Liver (tissue), 7 donors: ENCODE measurements at regions not wholly inside any gene's neighbourhood (a gene's known extent, or its start where the extent isn't known, plus 50 kb on each side); places are given as distances from the start of the nearest gene placed in this dataset.

Experiments used
- DNase-seq: peaks from one replicate; pipeline ENCODE4 v3.0.0-alpha.2; 2017; ENCODE audit warnings: low spot score
- H3K27ac ChIP-seq, 2 donors: one replicate each; pipeline ENCODE4 v1.7.0; 2013; ENCODE audit warnings: inconsistent platforms in 2 of 2, low read length in 2 of 2, control low read depth in 1 of 2, low read depth in 1 of 2, mild to moderate bottlenecking in 1 of 2
- H3K27me3 ChIP-seq, 4 donors: one replicate each; pipeline versions ENCODE4 v1.6.1 to v1.7.0; 2013; ENCODE audit warnings: low read length in 3 of 4, inconsistent platforms in 1 of 4, mild to moderate bottlenecking in 1 of 4, moderate library complexity in 1 of 4; ENCODE audit not compliant: control insufficient read depth in 4 of 4, insufficient read depth in 4 of 4
- H3K36me3 ChIP-seq, 4 donors: one replicate each; pipeline versions ENCODE4 v1.6.1 to v1.7.0; 2013; ENCODE audit warnings: low read length in 3 of 4, mild to moderate bottlenecking in 3 of 4, low read depth in 1 of 4, moderate library complexity in 1 of 4; ENCODE audit not compliant: control insufficient read depth in 4 of 4, insufficient read depth in 3 of 4
- H3K4me1 ChIP-seq, 4 donors: one replicate each; pipeline versions ENCODE4 v1.6.1 to v1.7.0; 2013; ENCODE audit warnings: low read length in 3 of 4, mild to moderate bottlenecking in 3 of 4, moderate library complexity in 1 of 4; ENCODE audit not compliant: control insufficient read depth in 4 of 4, insufficient read depth in 4 of 4
- H3K4me3 ChIP-seq, 3 donors: one replicate each; pipeline versions ENCODE4 v1.6.1 to v1.7.0; 2013; ENCODE audit warnings: low read length in 3 of 3, control low read depth in 1 of 3, low read depth in 1 of 3, mild to moderate bottlenecking in 1 of 3
- H3K9ac ChIP-seq, 2 donors: one replicate each; pipeline ENCODE4 v1.7.0; 2013; ENCODE audit warnings: low read length in 2 of 2, mild to moderate bottlenecking in 2 of 2, moderate library complexity in 2 of 2, control low read depth in 1 of 2, low read depth in 1 of 2
- H3K9me3 ChIP-seq, 4 donors: one replicate each; pipeline versions ENCODE4 v1.6.1 to v1.7.0; 2013; ENCODE audit warnings: low read length in 3 of 4; ENCODE audit not compliant: control insufficient read depth in 4 of 4
- EGR1 ChIP-seq, 2 donors: IDR thresholded peaks; 2 replicates each; pipeline ENCODE4 v1.6.1; 2016 to 2018; ENCODE audit warnings: antibody characterized with exemption in 2 of 2, low read depth in 2 of 2
- FOXA1 ChIP-seq: IDR thresholded peaks from 2 replicates; pipeline ENCODE4 v1.6.1; 2016; ENCODE audit warnings: antibody characterized with exemption
- FOXA2 ChIP-seq: IDR thresholded peaks from 2 replicates; pipeline ENCODE4 v1.6.1; 2016; ENCODE audit warnings: antibody characterized with exemption
- GABPA ChIP-seq, 2 donors: IDR thresholded peaks in 1 of 2; conservative IDR thresholded peaks in 1 of 2; 2 replicates each; pipeline ENCODE4 v1.6.1; 2016; ENCODE audit warnings: antibody characterized with exemption in 2 of 2, mild to moderate bottlenecking in 1 of 2, moderate library complexity in 1 of 2
- HNF4A ChIP-seq, 2 donors: conservative IDR thresholded peaks; 2 replicates each; pipeline ENCODE4 v1.6.1; 2016; ENCODE audit warnings: antibody characterized with exemption in 2 of 2, mild to moderate bottlenecking in 2 of 2
- HNF4G ChIP-seq: IDR thresholded peaks from 2 replicates; pipeline ENCODE4 v1.6.1; 2016; ENCODE audit warnings: antibody characterized with exemption
- JUND ChIP-seq, 2 donors: IDR thresholded peaks; 2 replicates each; pipeline ENCODE4 v1.6.1; 2016; ENCODE audit warnings: antibody characterized with exemption in 2 of 2
- NR2F2 ChIP-seq: IDR thresholded peaks from 2 replicates; pipeline ENCODE4 v1.6.1; 2016; ENCODE audit warnings: antibody characterized with exemption
- RXRA ChIP-seq, 2 donors: IDR thresholded peaks; 2 replicates each; pipeline ENCODE4 v1.6.1; 2017 to 2018; ENCODE audit warnings: antibody characterized with exemption in 2 of 2, mild to moderate bottlenecking in 1 of 2
- SP1 ChIP-seq: IDR thresholded peaks from 2 replicates; pipeline ENCODE4 v1.6.1; 2018; ENCODE audit warnings: antibody characterized with exemption, mild to moderate bottlenecking
- TAF1 ChIP-seq: conservative IDR thresholded peaks from 2 replicates; pipeline ENCODE4 v1.6.1; 2016; ENCODE audit warnings: antibody characterized with exemption, mild to moderate bottlenecking
- YY1 ChIP-seq: IDR thresholded peaks from 2 replicates; pipeline ENCODE4 v1.6.1; 2016; ENCODE audit warnings: antibody characterized with exemption, mild to moderate bottlenecking
- WGBS: extraction: QIAGEN DNeasy Blood & Tissue Kit; methylation state at CpG from one replicate; pipeline ENCODE4 v1.1.7; 2013; 5-methylcytosine and 5-hydroxymethylcytosine counted together
- TF ChIP-seq, protein P1 (sequence below): IDR thresholded peaks from 2 replicates; pipeline ENCODE4 v1.6.1; 2016; ENCODE audit warnings: antibody characterized with exemption, mild to moderate bottlenecking
- TF ChIP-seq, protein P2 (sequence below): IDR thresholded peaks from 2 replicates; pipeline ENCODE4 v1.6.1; 2016; ENCODE audit warnings: antibody characterized with exemption
- TF ChIP-seq, protein P3 (sequence below): IDR thresholded peaks from 2 replicates; pipeline ENCODE4 v1.6.1; 2016; ENCODE audit warnings: antibody characterized with exemption
- TF ChIP-seq, protein P4 (sequence below): IDR thresholded peaks from 2 replicates; pipeline ENCODE4 v1.6.1; 2016; ENCODE audit warnings: antibody characterized with exemption
- donor health status: healthy.
- donor health status: healthy.
- donor health status: healthy.
- donor health status: healthy.

DNA sequence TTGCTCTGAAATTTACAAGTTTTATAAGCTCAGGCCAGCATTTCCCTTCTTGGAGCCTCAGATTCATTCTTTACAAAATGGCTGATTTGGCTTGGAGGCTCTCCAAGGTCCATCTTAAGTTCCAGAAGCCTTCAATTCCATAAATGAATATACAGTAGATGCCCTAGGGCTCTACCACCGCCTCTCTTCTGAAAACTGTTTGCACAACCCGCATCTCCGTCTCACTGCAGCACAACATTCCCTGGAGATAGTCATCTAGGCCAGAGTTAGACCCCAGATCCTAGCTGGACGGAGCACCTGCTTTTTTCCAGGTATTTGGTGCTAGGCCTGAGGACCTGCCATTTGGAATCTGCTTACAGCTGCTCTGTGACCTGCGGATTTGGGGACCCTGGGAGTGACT lies 50.5 kb upstream of the NRP1 start:
- no peak for DNase-seq
- WGBS: 94% methylated on average over 5 of the region's 5 CpGs
- H3K27me3 ChIP-seq: no peaks in the 10 kb centered on the region

More for the DNA sequence above, 50.5 kb upstream of the NRP1 start:
- Histone ChIP-seq H3K9ac (no peak overlapping the region), H3K4me1 (peaks cover 0 to 13% (median 9%) of the 10 kb centered on the region in 4 donors), H3K27ac (no peak overlapping the region), H3K4me3 (no peak overlapping the region), H3K9me3 (no peaks in the 10 kb centered on the region), H3K36me3 (no peaks in the 10 kb centered on the region)
- TF ChIP-seq TAF1: no peak
- TF ChIP-seq RXRA (IDR thresholded peaks at IDR 0.05): no peak
- no peak for TF ChIP-seq FOXA1
- no peak for TF ChIP-seq JUND (IDR thresholded peaks at IDR 0.05)
- TF ChIP-seq, protein P1, sequence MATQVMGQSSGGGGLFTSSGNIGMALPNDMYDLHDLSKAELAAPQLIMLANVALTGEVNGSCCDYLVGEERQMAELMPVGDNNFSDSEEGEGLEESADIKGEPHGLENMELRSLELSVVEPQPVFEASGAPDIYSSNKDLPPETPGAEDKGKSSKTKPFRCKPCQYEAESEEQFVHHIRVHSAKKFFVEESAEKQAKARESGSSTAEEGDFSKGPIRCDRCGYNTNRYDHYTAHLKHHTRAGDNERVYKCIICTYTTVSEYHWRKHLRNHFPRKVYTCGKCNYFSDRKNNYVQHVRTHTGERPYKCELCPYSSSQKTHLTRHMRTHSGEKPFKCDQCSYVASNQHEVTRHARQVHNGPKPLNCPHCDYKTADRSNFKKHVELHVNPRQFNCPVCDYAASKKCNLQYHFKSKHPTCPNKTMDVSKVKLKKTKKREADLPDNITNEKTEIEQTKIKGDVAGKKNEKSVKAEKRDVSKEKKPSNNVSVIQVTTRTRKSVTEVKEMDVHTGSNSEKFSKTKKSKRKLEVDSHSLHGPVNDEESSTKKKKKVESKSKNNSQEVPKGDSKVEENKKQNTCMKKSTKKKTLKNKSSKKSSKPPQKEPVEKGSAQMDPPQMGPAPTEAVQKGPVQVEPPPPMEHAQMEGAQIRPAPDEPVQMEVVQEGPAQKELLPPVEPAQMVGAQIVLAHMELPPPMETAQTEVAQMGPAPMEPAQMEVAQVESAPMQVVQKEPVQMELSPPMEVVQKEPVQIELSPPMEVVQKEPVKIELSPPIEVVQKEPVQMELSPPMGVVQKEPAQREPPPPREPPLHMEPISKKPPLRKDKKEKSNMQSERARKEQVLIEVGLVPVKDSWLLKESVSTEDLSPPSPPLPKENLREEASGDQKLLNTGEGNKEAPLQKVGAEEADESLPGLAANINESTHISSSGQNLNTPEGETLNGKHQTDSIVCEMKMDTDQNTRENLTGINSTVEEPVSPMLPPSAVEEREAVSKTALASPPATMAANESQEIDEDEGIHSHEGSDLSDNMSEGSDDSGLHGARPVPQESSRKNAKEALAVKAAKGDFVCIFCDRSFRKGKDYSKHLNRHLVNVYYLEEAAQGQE: no peak
- no peak for TF ChIP-seq SP1
- TF ChIP-seq, protein P2, sequence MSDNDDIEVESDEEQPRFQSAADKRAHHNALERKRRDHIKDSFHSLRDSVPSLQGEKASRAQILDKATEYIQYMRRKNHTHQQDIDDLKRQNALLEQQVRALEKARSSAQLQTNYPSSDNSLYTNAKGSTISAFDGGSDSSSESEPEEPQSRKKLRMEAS: no peak
- no peak for TF ChIP-seq HNF4G
- TF ChIP-seq YY1: no peak
- TF ChIP-seq FOXA2: no peak
- TF ChIP-seq EGR1 (IDR thresholded peaks at IDR 0.05; ENCODE audit: low read depth in 2 of 2): no peak
- TF ChIP-seq HNF4A (conservative IDR thresholded peaks at IDR 0.05): no peak
- TF ChIP-seq, protein P3, sequence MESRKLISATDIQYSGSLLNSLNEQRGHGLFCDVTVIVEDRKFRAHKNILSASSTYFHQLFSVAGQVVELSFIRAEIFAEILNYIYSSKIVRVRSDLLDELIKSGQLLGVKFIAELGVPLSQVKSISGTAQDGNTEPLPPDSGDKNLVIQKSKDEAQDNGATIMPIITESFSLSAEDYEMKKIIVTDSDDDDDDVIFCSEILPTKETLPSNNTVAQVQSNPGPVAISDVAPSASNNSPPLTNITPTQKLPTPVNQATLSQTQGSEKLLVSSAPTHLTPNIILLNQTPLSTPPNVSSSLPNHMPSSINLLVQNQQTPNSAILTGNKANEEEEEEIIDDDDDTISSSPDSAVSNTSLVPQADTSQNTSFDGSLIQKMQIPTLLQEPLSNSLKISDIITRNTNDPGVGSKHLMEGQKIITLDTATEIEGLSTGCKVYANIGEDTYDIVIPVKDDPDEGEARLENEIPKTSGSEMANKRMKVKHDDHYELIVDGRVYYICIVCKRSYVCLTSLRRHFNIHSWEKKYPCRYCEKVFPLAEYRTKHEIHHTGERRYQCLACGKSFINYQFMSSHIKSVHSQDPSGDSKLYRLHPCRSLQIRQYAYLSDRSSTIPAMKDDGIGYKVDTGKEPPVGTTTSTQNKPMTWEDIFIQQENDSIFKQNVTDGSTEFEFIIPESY: no peak
- no peak for TF ChIP-seq GABPA (IDR thresholded peaks at IDR 0.05 in 1 of 2, conservative IDR thresholded peaks at IDR 0.05 in 1 of 2)
- TF ChIP-seq, protein P4, sequence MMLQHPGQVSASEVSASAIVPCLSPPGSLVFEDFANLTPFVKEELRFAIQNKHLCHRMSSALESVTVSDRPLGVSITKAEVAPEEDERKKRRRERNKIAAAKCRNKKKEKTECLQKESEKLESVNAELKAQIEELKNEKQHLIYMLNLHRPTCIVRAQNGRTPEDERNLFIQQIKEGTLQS: no peak
- no peak for TF ChIP-seq NR2F2
